ENCODE measurements at regions not wholly inside any gene's neighbourhood (a gene's known extent, or its start where the extent isn't known, plus 50 kb on each side); places are given as distances from the start of the nearest gene placed in this dataset.
"Not testable (repeated sequence)": the region's sequence is repeated elsewhere in the genome, so short reads cannot be mapped to it uniquely, and the experiment has no call there.

GRCh38 chr2:54065411-54065810, 50.0 kb upstream of the ACYP2 start:
- no peak for DNase-seq

GRCh38 chr2:54063967-54064535, 51.4 kb upstream of the ACYP2 start:
- DNase-seq = peak; percentile 8

- DNase-seq = no peak
Observed at GRCh38 chr2:54062401-54062800, 53.0 kb upstream of the ACYP2 start.

- DNase-seq = no peak
Observed at GRCh38 chr2:54061272-54061671, 54.1 kb upstream of the ACYP2 start.

GRCh38 chr2:54059986-54060385, 55.4 kb upstream of the ACYP2 start:
- no peak for DNase-seq

GRCh38 chr2:54059504-54059903, 55.9 kb upstream of the ACYP2 start:
- DNase-seq = no peak

GRCh38 chr2:54058449-54058848, 57.0 kb upstream of the ACYP2 start:
- DNase-seq = no peak

GRCh38 chr2:54054774-54055173, 60.6 kb upstream of the ACYP2 start:
- DNase-seq = no peak

GRCh38 chr2:54054271-54054670, 61.1 kb upstream of the ACYP2 start:
- DNase-seq = no peak

- no peak for DNase-seq
Observed at GRCh38 chr2:54053830-54054229, 61.6 kb upstream of the ACYP2 start.

- no peak for DNase-seq
Observed at GRCh38 chr2:54052825-54053718, 62.3 kb upstream of the ACYP2 start.

GRCh38 chr2:54050445-54050844, 65.0 kb upstream of the ACYP2 start:
- no peak for DNase-seq

- no peak for DNase-seq
Observed at GRCh38 chr2:54049365-54049764, 66.0 kb upstream of the ACYP2 start.

- DNase-seq = not testable (repeated sequence)
Observed at GRCh38 chr2:54048896-54049295, 66.5 kb upstream of the ACYP2 start.

GRCh38 chr2:54048117-54048785, 67.2 kb upstream of the ACYP2 start:
- DNase-seq = no peak

- no peak for DNase-seq
Observed at GRCh38 chr2:54047658-54048057, 67.8 kb upstream of the ACYP2 start.

- no peak for DNase-seq
Observed at GRCh38 chr2:54047091-54047490, 68.3 kb upstream of the ACYP2 start.

GRCh38 chr2:54042897-54043620, 72.3 kb upstream of the PSME4 start:
- DNase-seq = no peak

GRCh38 chr2:54042341-54042740, 71.5 kb upstream of the PSME4 start:
- no peak for DNase-seq

- DNase-seq = no peak
Observed at GRCh38 chr2:54041135-54041534, 70.3 kb upstream of the PSME4 start.

GRCh38 chr2:54040685-54041084, 69.9 kb upstream of the PSME4 start:
- DNase-seq = no peak

GRCh38 chr2:54040250-54040649, 69.5 kb upstream of the PSME4 start:
- no peak for DNase-seq

- no peak for DNase-seq
Observed at GRCh38 chr2:54038835-54039234, 68.0 kb upstream of the PSME4 start.

Data from NCI-H774 (cell line).